Gastrocnemius medialis (tissue), 4 donors: ENCODE measurements at regions not wholly inside any gene's neighbourhood (a gene's known extent, or its start where the extent isn't known, plus 50 kb on each side); places are given as distances from the start of the nearest gene placed in this dataset.

ENCODE experiments used
- CTCF ChIP-seq, 5 experiments: fragments of 450-650 bp in 3 of 5; fragments of 200-600 bp in 2 of 5; sonication (generic) in 2 of 5; IDR thresholded peaks in 4 of 5; conservative IDR thresholded peaks in 1 of 5; 1 replicate in 4 of 5; 2 replicates in 1 of 5; pipeline ENCODE4 v1.5.1; 2016 to 2019; ENCODE audit warnings: antibody characterized with exemption in 5 of 5, mild to moderate bottlenecking in 3 of 5, moderate library complexity in 3 of 5
- POLR2A ChIP-seq, 2 donors: fragments of 450-650 bp; IDR thresholded peaks; one replicate each; pipeline ENCODE4 v1.6.1; 2017; ENCODE audit warnings: antibody characterized with exemption in 2 of 2, mild to moderate bottlenecking in 2 of 2, moderate library complexity in 2 of 2

- TF ChIP-seq CTCF (IDR thresholded peaks at IDR 0.05 in 4 of 5, conservative IDR thresholded peaks at IDR 0.05 in 1 of 5) (no peak), POLR2A (IDR thresholded peaks at IDR 0.05) (no peak)
Measured at GRCh38 chr6:145012039-145012662, 723.2 kb downstream of the EPM2A start.
